ENCODE measurements at regions not wholly inside any gene's neighbourhood (a gene's known extent, or its start where the extent isn't known, plus 50 kb on each side); places are given as distances from the start of the nearest gene placed in this dataset.
A peak's percentile ranks its signal among the peaks of the same experiment; 100 is the strongest.

DNA sequence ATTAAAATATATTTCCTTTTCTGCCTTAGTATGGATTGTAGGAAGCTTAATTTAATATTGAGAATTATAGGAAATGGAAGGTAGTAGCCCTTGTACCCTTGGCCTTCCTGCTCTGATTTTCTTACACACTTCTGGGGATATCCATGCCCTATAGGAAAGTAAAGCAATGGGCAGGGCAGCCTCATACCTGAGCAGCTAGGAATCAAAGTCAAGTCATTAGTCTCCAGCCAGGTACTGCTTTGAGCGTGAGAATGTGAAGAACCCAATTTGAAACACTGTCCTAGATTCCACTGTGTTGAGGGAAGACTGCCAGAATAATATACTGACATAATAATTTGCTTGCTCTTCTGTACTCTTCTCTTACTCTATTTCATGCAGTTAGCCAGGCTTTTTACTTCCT, 51.0 kb upstream of the L3MBTL3 start:
- DNase-seq = no peak

DNA sequence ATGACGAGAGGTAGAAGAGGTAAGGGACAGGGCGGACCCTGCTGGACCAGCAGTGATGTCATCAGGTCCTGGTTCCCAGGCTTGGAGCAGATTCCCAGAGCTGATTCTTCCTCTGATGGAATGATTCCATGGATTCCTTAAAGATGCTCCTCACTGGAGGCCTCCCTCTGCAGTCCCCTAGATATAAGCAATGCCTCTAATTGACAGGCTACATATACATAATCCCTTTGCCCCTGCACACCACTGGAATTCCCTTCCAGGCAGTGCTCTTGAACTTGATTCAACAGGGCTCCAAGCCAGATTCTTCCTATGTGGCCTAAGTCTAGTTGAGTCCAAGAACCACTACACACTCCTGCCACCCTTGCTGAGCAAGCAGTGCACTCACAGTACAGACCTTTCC, 52.3 kb upstream of the L3MBTL3 start:
- DNase-seq = no peak

DNA sequence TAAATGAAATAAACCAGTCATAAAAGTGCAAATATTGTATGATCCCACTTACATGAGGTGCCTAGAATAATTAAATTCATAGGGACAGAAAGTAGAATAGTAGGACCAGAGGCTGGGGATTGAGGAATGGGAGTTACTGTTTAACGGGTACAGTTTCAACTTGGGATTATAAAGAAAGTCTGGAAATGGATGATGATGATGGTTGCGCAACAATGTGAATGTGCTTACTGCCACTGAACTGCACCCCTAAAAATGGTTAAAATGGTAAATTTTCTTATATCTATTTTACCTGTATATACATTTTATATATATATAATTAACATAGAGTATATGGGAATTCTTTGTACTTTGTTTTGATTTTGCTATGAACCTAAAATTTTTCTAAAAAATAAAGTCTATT, 53.3 kb upstream of the L3MBTL3 start:
- DNase-seq = no peak

DNA sequence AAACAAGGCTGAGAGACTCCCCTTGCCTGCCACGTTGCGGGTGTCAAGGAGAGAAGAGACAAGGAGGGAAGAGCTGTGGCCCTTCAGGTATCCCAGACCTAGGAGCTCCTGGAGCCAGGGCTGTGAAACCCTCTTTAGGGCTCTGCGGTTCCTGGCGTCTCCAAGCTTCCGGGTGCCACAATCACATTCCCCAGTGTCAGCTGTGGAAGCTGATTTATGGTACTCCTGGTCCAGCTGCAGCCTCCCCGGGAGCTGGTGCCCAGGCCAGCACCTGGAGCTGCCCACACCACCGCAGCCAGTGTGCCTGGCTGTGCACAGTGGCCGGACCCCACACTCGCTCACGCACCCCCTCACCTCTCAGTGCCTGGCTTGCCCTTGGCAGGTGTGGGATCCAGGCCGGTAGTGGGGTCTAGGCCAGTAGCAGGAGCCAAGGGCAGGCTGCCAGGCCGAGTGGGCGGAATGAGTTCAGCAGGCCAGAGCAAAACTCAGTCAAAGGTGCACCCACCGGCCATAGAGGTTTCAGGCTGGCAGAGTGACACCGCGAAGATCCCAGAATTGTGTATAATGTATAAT, 58.9 kb upstream of the L3MBTL3 start:
- no peak for DNase-seq

DNA sequence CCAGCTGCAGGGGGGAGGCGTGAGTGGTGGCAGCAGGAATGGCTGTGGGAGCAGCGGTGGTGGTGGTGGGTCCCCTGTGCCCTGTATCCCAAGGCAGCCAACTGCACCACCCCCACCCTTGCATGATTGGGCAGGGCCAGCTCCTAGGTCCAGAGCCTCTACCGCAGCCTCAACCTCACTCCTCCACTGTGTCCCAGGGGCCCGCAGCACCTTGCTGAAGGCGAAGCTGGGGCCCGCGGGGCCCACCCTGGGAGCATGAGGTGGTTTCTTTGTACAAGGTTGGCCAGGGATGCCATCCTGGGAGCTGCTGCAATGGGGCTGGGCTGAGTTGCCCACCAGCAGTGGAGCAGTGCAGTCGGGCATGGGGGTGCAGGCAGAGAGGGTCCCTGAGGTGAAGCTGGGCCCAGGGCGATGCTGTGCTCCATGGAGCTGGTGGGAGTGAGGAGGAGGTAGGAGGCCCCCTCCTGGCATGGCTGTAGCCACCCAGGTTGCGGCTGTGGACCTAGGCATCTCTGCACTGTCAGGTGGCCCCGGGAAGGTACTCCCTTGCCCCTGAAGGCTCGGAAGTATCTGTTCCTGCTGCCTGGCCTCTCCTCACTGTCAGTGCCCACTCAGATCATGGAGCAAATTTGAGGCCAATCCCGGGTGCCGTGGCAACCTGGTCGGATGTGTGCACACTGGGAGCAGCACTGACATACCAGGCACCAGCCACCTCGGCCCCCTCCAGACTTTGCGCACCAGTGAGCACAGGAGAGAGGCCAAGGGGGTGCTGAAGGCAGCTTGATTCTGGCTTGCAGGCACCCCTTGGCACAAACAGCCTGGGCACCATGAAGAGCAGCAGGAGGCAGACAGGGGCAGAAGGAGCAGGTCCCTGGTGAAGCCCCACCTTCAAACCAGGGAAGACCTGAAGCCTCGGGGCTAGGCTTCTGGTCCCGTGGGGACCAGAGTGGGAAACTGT, 60.2 kb upstream of the L3MBTL3 start:
- no peak for DNase-seq

DNA sequence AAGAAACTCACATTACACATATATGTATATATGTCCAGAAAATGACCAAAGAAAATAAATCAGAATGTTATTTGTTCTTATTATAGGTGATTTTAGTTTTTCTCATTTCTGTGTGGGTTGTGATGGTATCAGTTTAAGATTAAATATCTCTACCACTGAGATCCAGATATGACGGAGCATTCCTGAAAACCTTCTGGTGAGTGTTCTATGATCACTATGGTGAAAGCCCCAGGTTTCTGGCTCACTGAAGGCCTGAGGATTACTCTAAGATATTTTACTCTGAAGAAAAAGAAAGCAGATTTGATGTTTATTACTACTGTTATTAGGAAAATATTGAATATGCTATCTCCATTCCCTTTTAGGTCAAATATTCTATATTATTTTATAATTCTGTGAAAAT, 62.8 kb upstream of the L3MBTL3 start:
- no peak for DNase-seq

DNA sequence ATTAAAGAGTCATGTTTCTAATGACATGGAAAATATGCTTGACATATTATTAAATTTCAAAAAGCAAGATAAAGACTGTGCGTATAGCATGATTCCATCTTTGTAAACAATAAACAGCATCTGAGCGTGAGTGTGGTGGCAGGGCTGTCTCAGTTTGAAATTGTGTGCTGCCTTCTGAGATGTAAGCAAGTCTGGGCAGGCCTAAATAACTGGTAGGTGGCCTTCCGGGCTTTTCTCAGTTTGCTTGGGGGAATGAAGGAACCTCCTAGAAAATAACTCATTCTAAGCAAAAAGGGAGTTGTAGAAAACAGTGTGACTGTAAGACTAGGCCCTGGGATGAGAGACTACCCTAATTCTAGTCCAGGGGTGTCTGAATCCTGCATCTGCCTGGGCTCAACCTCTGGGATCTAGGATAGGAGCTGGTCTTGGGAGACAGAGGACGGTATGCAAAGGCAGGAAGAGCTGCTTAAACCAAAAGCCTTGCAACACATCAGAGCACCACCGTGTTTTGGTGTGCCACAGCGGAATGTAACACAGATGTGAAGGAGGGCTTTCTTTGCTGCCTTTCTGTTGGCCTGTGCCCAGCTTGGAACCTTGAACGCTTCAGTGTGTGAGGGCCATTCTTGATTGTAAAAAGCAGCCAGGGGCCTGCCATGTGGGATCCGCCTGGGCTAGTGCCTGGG, 63.5 kb upstream of the L3MBTL3 start:
- DNase-seq = no peak

DNA sequence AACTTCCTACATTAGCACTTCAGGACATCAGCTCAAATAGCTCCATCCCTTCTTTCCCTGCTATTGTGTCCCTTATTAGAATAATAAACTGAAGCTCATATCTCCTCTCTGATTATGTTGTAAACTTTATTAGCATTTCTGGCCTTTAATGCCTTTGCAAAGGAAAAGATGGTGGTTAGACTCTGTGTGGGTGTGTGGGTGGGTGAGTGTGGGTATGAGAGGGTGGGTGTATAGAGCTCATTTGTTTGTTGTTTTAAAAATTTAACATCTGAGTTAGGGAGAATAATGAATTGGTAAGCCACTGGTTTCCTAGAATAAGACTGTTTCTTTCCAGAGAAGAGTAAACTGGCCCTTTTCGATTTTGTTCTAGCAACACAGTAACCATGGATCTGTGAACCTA, 70.6 kb upstream of the L3MBTL3 start:
- DNase-seq = no peak

DNA sequence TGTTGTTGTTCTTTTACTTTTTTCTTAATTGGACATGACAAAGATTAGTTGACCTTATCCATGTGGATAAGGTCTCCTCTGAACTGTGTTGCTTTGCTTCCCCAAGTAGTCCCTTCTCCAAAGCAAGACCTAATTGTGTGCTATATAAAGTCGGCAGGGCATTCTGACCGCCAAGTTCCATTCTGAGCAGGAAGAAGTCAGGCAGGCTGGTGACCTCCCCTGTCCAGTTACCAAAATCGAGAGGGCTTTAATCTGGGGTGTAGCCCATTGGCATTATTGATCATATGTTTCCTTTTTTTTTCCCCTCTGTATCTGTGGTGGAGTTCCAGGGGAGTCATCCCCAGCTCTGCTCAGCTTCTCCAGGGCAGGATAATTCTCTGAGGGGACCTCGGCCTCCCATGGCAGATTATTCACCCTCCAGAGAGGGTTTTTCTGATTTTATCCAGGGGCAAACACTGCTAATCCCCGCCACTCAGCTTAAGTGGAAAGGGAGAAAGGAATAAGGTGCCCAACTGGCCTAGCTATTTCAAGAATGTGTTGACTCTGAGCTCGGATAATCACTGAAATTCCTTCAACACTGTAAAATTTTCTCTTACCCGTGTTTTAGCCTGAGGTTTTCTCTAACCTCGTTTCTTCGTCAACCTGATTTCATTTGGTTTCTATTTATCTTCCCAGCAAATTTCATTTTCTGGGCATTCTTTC, 71.8 kb upstream of the L3MBTL3 start:
- no peak for DNase-seq

DNA sequence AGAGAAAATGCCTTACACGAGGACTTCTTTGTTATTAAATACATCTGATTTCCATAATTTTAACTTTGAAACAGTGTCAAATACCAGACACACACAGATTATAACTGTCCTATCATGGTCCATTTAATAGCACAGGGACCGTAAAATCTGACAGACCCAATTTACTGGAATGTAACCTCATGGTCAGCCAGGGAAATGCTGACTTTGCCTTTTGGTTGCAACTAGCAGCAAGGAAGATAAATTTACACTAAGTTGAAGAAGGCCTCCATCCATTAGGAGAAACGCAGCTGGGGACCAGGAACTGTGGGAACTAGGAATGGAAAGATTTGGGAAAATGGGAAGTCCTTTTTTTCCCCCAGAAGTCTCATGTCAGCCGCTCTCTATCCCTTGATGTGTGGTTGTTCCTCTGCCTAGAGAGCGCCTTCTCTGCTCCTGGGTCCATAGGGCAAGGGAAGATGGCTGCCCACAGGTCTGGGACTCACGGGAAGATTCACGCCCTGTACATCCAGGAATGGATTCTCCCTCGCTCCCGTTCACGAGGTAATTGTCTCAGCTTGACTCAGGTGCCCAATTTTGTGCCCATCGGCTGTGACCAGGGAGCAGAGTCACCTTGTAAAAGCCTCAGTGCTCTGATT, 74.6 kb upstream of the L3MBTL3 start:
- DNase-seq = no peak

DNA sequence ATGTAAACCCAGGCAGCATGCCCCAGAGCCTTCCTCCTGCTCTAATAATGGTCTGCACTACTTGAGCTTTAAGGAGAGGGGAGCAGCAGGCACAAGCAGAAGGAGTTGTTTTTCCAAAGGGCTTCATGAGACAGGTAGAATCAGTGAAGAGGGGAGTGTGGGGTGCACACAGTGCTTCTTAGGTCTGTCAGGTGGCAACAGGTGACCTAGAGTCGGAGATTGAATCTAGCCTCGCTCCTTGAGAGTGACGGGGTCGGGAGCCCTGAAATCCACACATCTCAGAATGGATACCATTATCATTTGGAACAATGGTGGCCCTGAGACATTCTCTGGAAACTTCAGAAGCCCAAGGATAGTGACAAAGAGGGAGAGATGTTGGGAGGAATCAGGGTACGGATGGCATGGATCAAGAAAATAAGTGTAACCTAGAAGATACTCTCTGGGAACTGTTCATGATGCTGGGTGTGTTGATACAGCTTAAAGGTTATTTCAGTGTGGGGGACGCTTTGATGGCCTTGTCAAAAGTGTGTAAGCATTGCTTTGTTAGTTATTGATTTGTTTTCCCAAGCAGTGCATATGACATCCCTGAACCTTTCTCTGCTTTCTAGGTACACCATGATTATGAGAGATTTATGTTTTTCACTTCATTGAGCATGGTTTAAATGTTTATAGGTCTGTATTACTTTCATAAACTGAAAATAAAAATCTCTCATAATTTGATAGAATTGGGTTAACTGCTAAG, 77.8 kb upstream of the L3MBTL3 start:
- DNase-seq = no peak

DNA sequence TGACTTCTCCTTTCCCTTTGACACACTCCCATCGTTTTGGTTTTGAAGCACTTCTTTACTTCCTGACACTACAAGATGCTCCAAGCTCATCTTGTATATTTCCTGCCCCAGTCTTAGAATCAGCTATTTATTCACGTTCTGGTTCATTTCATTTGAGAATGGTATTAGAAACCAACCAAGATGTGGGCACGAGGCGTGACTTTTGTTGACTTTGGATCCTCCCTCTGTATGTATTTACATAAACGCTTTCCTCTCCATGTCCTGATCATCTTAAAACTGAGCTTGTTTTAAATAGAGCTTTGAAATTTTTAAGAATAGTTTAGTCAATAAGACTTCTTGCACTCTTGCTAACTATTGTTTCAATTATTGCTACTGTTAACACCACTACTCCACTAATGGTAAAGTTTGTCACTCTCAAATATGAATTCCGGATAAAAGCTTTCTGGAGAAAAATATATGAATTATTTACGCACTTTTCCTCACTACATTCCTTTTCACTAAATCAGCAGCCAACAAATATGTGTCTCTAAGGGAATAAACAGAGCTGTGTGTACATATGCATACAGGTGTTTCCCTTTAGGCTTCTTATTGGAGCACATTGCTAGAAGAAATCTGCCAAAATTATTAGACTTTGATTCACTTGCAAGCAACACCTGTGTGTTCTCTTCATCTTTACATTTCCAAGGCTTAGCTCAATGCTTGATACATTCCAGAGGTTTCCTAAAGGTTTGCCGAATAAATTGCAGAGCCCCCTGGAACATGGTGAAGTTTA, 77.3 kb upstream of the TMEM244 start:
- DNase-seq = no peak

DNA sequence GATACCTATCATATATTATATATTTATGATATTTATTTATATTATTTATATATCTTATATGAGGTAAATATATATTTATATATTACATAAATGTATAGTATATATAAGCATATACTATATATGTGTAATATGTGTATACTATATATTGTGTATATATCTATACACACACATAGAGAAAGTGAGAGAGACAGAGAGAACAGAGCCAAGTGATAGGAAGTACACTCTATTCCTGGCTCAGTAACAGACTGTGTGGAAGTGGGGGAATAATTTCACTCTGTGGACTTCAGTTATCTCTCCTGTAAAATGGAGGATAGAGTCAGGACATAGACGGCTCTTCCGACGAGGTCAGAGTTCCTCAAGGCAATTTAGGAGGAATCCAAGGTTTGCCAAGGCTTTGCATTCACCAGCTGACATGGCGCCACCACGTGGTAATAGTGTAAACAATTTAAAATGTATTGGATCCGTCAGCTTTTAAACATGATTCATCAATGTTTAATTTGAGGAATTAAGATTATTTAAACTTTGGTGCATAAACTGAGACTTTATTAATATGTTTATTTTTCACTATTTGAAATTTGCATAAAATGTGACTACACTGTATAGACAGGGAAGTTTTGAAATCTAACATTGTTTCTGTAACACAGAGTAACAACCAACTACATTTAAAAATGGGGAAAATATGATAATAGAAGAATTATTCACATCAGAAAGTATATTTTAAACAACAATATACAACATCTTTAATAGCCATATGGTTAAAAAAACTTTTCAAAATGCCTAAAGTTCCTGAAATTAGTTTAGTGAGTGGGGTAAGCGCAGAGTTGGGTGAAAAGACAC, 75.4 kb upstream of the TMEM244 start:
- DNase-seq = peak; percentile 57

DNA sequence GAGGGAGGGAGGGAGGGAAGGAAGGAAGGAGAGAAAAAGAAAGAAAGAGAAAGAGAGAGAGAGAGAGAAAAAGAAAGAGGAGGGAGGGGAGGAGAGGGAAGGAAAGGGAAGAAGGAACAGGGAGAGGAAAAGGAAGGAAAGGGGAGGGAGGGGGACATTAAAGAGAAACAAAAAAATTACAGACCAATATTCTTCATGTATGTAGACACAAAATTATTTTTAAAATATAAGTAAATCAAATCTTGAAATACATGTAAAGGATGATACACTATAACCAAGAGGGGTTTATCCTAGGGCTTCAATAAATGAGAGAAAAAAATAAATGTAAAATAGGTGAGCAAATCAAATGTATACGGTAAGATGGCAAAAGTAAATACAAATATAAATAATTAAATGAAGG, 71.2 kb upstream of the TMEM244 start:
- no peak for DNase-seq

DNA sequence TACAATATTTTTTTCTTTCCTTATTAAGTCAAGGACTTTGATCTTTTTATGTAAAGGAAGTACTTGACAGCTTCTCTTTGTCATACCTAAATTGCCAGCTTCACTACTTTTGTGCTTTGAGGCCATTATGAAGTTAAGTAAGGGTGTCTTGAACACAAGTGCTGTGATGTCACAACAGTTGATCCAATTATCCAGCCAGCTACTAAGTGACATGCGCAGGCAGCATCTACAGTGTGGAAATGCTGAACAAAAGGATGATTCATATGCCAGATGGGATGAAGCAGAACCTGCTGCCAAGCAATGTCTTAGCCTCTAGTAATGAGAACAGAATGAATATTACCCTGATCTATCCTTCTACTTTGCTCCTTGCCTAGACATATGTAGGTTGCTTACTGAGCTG, 68.3 kb upstream of the TMEM244 start:
- DNase-seq = no peak

DNA sequence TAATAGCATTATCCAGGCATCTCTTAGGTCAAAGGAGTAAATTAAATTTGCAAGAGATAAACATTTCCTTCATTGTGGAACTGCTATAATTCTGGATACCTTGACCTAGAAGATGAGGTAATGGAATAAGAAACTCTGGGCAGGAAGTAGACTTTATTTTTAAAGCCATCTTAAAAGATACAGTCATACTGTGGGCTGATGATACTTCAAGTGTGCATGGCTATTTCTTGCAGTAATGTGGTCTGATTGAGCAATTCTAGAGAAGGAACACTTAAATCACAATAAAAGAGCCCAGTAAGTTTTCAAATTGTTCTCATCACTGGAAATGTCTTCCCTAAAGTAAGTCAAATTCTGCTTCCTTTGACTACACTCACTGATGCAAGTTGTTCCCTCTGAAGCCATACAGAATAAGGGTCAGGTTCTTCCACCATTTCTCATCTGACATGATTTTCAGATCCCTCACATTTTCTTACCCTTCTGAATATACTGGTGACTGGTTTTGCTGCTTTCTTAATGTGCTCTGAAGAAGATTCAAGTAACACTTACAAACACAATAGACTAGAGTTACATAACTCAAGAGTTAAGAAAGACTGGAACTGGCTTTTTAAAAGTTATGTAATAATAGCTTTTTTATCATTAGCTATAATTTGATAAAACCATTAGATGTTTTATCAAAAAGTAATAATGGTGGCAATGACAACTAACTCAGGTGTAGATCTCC, 62.6 kb upstream of the TMEM244 start:
- DNase-seq = no peak

DNA sequence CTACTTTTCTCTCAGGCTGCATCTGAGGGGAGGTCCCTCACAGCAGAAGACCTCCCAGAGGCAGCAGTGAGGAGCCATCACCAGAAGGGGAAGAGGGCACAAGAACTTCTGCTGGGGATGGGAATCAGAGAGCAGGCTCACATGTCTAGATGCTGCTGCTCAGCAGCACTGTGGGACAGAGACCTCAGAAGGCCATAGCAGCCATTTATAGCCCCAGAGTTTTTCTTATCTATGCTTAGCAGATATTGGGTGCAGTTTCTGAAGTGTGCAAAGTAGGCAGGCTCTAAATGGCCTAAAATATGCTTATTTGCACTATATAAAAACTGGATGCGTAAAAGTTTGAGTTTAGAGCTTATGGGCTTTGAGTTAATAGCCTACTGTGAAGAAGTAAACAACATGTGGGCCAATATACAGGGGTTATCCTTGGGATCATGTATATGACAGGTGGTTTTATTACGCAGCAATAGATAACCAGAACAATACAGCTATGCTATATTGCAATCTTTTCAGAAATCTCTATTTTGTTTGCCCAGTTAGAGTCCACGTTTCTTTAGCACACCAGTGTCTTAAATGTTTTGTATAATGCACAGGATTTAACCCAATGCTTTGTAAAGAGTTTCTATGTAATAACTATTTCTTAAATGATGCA, 60.2 kb upstream of the TMEM244 start:
- no peak for DNase-seq

DNA sequence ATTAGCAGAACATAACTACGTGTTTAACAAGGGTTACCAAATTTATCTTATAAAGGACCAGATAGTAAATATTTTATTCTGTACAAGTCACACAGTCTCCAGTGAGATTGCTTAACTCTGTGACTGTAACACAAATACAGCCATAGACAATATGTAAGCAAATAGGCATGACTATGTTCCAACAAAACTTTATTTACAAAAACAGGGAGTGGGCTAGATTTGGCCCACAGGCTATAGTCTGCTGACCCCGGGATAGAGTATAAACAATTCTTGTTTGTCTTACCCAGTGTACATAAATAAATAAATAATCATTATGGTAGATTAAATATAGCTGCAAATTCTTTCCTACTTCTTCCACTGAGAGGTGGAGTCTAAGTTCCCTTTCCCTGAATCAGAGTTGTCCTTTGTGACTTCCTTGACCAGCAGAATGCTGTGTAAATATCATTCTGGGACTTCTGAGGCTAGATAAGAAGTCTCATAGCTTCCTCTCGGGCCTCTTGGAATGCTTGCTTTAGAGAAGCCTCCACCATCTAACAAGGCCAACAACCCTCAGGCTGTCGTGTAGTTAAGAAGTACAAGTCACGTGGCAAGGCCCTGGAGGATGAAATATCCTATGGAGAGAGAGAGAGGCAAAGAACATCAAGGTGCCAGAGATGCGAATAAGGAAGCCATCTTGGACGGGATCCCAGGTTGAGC, 59.1 kb upstream of the TMEM244 start:
- DNase-seq = no peak

DNA sequence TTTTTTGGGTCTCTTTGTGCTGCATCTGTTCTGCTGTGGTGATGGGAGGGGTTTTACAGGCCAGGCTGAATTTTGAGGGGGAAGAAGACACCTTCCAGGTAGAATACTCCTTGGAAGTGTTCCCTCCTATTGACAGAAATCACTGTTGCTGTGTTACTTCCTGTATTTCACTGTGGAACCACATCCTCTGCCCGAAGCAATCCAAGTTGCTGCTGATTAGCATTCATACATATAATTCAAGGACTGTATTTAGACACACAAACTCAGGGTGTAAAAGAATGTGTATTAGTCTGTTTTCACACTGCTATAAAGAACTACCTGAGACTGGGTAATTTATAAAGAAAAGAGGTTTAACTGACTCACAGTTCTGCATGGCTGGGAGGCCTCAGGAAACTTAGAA, 50.6 kb upstream of the TMEM244 start:
- DNase-seq = no peak

Data from activated CD4-positive, alpha-beta T cell treated with anti-CD3 and anti-CD28 coated beads, Interleukin-2, Interleukin-6, amounts not matched to agents 100 ng/mL and 50 ng/mL, durations not matched to agents 16 hours and 8 hours (primary cell).